ENCODE measurements at regions not wholly inside any gene's neighbourhood (a gene's known extent, or its start where the extent isn't known, plus 50 kb on each side); places are given as distances from the start of the nearest gene placed in this dataset.
A peak's percentile ranks its signal among the peaks of the same experiment; 100 is the strongest.

DNA sequence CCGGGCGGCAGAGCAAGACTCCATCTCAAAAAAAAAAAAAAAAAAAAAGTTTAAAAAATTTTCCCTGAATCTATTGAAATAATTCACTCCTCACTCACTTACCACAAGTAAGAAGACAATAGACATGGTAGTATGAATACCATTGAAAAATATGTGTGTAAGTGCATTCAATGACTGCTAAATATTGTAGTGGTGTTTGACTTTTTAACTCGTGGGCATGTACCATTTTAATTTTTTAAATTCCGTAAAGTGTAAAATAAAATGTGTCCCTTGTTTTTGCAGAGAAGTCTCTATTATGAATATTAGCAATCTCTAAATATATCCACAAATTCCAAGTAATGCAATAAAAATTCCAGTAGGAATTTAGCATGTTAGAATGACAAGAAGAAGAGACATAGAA, 134.1 kb downstream of the COPS8 start:
- Histone ChIP-seq H3K9ac (ENCODE audit: insufficient read length) (peak overlapping the region; percentile 34), H3K9me3 (ENCODE audit: low read depth, low read length) (no peaks in the 10 kb centered on the region), H3K36me3 (ENCODE audit: insufficient read depth, low read length) (no peaks in the 10 kb centered on the region), H3K4me3 (peak overlapping the region; percentile 61), H3K27ac (peak overlapping the region; percentile 100)
- no peak for DNase-seq (ENCODE audit: low read depth, low spot score)
- TF ChIP-seq EZH2 (IDR thresholded peaks at IDR 0.05) (no peak), FOXP2 (optimal IDR thresholded peaks at IDR 0.05; ENCODE audit: control extremely low read depth, extremely low read length, insufficient read depth) (no peak), POLR2AphosphoS5 (IDR thresholded peaks at IDR 0.05; ENCODE audit: borderline replicate concordance, low read depth, low read length) (no peak)

DNA sequence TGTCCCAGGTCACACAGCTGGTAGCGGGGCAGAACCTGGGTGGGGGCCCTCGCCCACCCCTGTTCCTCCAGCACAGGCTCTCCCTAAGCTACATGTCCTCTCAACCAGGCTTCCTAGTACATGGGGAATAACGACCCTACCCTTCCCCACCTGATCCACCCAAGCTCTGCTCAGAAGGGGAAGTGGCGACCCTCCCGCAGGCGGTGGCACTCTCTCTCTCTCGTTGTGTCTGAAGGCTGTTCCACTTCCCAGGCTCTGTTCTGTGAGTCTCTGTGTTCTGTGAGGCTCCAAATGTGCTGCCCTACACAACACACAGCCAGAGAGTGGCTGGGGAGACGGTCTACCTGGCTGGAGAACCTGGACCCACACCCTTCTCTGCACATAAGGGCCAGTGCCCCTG, 135.8 kb downstream of the COPS8 start:
- no peak for DNase-seq (ENCODE audit: low read depth, low spot score)
- Histone ChIP-seq H3K36me3 (ENCODE audit: insufficient read depth, low read length) (no peaks in the 10 kb centered on the region), H3K9ac (ENCODE audit: insufficient read length) (no peak overlapping the region), H3K4me3 (no peak overlapping the region), H3K27ac (peak overlapping the region; percentile 100), H3K9me3 (ENCODE audit: low read depth, low read length) (no peaks in the 10 kb centered on the region)
- no peak for TF ChIP-seq EZH2 (IDR thresholded peaks at IDR 0.05)
- TF ChIP-seq FOXP2 (optimal IDR thresholded peaks at IDR 0.05; ENCODE audit: control extremely low read depth, extremely low read length, insufficient read depth): no peak
- no peak for TF ChIP-seq POLR2AphosphoS5 (IDR thresholded peaks at IDR 0.05; ENCODE audit: borderline replicate concordance, low read depth, low read length)

DNA sequence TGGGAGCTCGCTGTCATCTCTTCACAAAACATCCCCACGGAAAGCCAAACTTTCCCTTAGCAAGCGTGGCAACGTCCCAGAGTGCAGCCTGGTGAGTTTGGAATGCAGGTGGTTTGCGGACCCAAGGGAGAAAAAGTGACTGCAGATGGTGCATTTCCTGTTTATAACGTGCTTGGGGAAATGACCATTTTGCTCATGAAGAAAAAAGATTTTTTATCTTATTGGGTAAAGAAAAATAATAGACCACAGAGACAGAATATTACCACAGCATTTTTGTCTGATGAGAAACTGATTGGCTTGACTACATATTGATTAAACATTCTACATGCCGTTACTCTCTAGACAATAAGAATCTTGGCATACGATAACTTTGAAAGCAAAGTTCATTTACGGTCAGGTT, 136.5 kb downstream of the COPS8 start:
- Histone ChIP-seq H3K4me3 (no peak overlapping the region), H3K27ac (peak overlapping the region; percentile 100), H3K9ac (ENCODE audit: insufficient read length) (no peak overlapping the region), H3K36me3 (ENCODE audit: insufficient read depth, low read length) (no peaks in the 10 kb centered on the region), H3K9me3 (ENCODE audit: low read depth, low read length) (no peaks in the 10 kb centered on the region)
- DNase-seq (ENCODE audit: low read depth, low spot score): no peak
- TF ChIP-seq FOXP2 (optimal IDR thresholded peaks at IDR 0.05; ENCODE audit: control extremely low read depth, extremely low read length, insufficient read depth) (no peak), EZH2 (IDR thresholded peaks at IDR 0.05) (no peak), POLR2AphosphoS5 (IDR thresholded peaks at IDR 0.05; ENCODE audit: borderline replicate concordance, low read depth, low read length) (no peak)

DNA sequence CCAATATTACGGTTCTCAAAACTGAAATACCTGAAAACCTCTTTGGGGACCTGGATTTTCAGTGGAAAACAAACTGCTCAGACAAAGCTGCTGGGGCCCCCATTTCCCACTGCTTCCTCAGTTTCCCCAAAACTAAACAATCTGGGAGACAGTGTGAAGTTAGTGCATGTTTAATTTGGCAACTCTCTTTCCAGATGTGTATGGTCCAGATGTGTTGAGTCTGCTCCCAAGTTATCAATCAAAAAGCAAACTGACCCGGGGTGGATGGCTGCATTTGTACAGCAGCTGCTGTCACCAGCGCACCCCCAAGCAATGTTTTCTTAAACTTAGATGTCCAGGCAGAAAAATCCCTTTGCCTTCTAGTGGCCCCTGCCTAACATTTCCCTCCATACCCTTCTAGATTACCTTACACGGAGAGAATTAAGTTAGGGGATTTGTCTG, 136.9 kb downstream of the COPS8 start:
- no peak for DNase-seq (ENCODE audit: low read depth, low spot score)
- no peak overlapping the region for H3K9ac ChIP-seq (ENCODE audit: insufficient read length)
- no peak for TF ChIP-seq POLR2AphosphoS5 (IDR thresholded peaks at IDR 0.05; ENCODE audit: borderline replicate concordance, low read depth, low read length)
- no peak for TF ChIP-seq EZH2 (IDR thresholded peaks at IDR 0.05)
- H3K9me3 ChIP-seq (ENCODE audit: low read depth, low read length): no peaks in the 10 kb centered on the region
- no peaks in the 10 kb centered on the region for H3K36me3 ChIP-seq (ENCODE audit: insufficient read depth, low read length)
- H3K4me3 ChIP-seq: no peak overlapping the region
- peak overlapping the region; percentile 100 for H3K27ac ChIP-seq

DNA sequence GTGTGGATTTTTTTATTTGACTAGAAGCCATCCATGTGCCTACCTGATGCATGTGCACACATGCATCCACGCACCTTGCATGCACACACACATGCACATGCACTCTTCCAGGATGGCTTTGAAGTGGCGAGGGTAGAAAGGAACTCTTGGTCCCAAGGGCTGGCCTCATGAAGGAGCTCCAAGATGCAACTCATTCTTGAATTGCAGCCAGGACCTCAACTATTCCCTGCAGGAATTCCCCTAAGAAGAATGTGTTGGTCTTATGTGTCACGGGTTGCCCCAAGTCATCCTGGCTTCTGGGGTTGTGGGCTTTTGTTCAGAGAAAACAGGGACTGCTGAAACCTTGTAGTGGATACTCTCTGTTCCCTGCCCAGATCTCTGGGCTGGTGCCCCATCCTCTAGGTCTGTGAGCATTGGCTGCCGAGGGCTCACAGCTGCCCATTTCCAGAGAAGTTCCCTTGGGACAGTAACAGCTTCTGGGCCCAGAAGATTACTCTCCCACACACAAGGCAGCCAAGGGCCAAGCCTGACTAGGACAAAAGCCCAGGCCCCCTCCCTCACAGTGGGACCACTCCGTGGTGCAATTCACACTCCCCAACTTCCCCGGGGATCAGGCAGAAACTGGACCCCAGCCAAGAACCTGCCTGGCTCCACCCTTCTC, 137.6 kb downstream of the COPS8 start:
- peak overlapping the region; percentile 100 for H3K27ac ChIP-seq
- DNase-seq (ENCODE audit: low read depth, low spot score): no peak

DNA sequence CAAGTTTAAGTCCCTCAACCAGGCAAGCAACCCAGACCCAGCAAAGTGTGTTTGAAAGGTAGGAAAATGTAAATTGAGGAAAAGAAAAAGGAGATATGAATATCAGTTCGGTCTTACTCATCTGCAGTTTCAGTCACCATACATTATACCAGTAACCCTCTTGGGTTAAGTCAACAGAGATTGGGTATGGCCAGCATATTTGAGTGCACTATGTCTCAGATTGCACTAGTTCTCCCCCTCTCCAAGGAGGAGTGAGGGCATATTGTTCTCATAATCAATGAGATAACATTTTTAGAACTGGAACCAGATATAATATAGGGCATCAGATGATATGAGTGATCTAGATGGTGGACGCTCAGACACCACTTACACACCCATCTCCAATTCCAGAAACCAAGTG, 141.5 kb downstream of the COPS8 start:
- TF ChIP-seq EZH2 (IDR thresholded peaks at IDR 0.05): no peak
- TF ChIP-seq FOXP2 (optimal IDR thresholded peaks at IDR 0.05; ENCODE audit: control extremely low read depth, extremely low read length, insufficient read depth): no peak
- no peak for TF ChIP-seq POLR2AphosphoS5 (IDR thresholded peaks at IDR 0.05; ENCODE audit: borderline replicate concordance, low read depth, low read length)
- Histone ChIP-seq H3K27ac (no peak overlapping the region), H3K36me3 (ENCODE audit: insufficient read depth, low read length) (no peaks in the 10 kb centered on the region), H3K9ac (ENCODE audit: insufficient read length) (no peak overlapping the region), H3K4me3 (no peak overlapping the region), H3K9me3 (ENCODE audit: low read depth, low read length) (no peaks in the 10 kb centered on the region)
- DNase-seq (ENCODE audit: low read depth, low spot score): no peak

More for the DNA sequence above, 137.6 kb downstream of the COPS8 start:
- TF ChIP-seq EZH2 (IDR thresholded peaks at IDR 0.05) (no peak), FOXP2 (optimal IDR thresholded peaks at IDR 0.05; ENCODE audit: control extremely low read depth, extremely low read length, insufficient read depth) (no peak), POLR2AphosphoS5 (IDR thresholded peaks at IDR 0.05; ENCODE audit: borderline replicate concordance, low read depth, low read length) (no peak)
- peak overlapping the region; percentile 26; the same call in 1 of the 2 replicates for H3K4me3 ChIP-seq
- H3K9ac ChIP-seq (ENCODE audit: insufficient read length): no peak overlapping the region
- H3K36me3 ChIP-seq (ENCODE audit: insufficient read depth, low read length): no peaks in the 10 kb centered on the region
- no peaks in the 10 kb centered on the region for H3K9me3 ChIP-seq (ENCODE audit: low read depth, low read length)

DNA sequence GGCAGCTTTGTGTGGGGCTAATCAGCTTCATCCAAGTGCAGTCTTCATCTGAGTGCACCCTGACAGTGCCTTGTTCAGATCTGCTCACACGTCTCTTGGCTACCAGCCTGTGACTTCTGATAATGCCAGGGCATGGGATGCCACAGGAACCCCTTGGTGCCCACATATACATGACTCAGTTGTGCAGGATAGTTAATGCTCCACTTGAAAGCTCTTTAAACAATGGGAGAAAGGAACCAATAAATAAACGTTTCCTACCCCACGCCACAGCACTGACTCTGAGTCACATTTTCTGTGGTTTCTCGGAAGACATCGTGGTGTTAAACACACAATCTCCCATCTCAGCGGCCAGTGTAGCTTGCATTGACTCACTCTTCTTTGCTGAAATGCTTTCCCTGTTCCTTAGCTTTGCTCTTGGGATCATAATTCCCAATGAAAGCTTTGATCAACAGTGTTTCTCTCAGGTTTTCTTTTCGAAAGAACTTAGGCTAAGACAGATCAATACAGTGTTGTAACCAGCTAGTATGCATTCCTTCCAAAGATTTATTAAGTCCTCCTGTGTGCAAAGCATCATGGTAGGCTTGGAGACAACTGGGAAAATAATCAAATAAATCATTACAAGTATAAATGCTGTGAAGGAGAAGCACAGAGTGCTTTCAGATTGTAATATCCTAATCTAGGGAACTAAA, 142.0 kb downstream of the COPS8 start:
- Histone ChIP-seq H3K9ac (ENCODE audit: insufficient read length) (no peak overlapping the region), H3K4me3 (no peak overlapping the region), H3K36me3 (ENCODE audit: insufficient read depth, low read length) (no peaks in the 10 kb centered on the region), H3K27ac (no peak overlapping the region), H3K9me3 (ENCODE audit: low read depth, low read length) (no peaks in the 10 kb centered on the region)
- no peak for DNase-seq (ENCODE audit: low read depth, low spot score)
- no peak for TF ChIP-seq EZH2 (IDR thresholded peaks at IDR 0.05)
- no peak for TF ChIP-seq FOXP2 (optimal IDR thresholded peaks at IDR 0.05; ENCODE audit: control extremely low read depth, extremely low read length, insufficient read depth)
- no peak for TF ChIP-seq POLR2AphosphoS5 (IDR thresholded peaks at IDR 0.05; ENCODE audit: borderline replicate concordance, low read depth, low read length)

DNA sequence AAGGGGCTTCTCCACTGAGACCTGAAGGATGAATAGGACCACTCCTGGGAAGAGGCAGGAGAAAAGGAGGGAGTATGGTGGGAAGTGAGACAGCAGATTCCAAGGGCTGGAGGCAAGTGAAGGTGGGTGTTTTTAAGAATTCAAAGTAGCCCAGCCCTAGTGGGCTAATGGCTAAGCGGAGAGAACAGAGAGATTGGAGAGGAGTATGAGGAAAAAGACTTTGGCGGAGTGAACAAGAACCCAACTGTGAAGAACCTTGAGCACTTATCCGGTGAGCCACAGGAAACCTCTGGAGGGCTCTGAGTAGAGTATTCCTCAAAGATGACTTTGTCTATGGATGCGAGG, 142.6 kb downstream of the COPS8 start:
- TF ChIP-seq EZH2 (IDR thresholded peaks at IDR 0.05) (no peak), POLR2AphosphoS5 (IDR thresholded peaks at IDR 0.05; ENCODE audit: borderline replicate concordance, low read depth, low read length) (no peak), FOXP2 (optimal IDR thresholded peaks at IDR 0.05; ENCODE audit: control extremely low read depth, extremely low read length, insufficient read depth) (no peak)
- no peak overlapping the region for H3K27ac ChIP-seq
- H3K9me3 ChIP-seq (ENCODE audit: low read depth, low read length): no peaks in the 10 kb centered on the region
- no peak overlapping the region for H3K4me3 ChIP-seq
- DNase-seq (ENCODE audit: low read depth, low spot score): no peak
- no peak overlapping the region for H3K9ac ChIP-seq (ENCODE audit: insufficient read length)
- H3K36me3 ChIP-seq (ENCODE audit: insufficient read depth, low read length): no peaks in the 10 kb centered on the region

Measured in SK-N-MC (cell line).